ENCODE measurements at regions not wholly inside any gene's neighbourhood (a gene's known extent, or its start where the extent isn't known, plus 50 kb on each side); places are given as distances from the start of the nearest gene placed in this dataset.

DNA sequence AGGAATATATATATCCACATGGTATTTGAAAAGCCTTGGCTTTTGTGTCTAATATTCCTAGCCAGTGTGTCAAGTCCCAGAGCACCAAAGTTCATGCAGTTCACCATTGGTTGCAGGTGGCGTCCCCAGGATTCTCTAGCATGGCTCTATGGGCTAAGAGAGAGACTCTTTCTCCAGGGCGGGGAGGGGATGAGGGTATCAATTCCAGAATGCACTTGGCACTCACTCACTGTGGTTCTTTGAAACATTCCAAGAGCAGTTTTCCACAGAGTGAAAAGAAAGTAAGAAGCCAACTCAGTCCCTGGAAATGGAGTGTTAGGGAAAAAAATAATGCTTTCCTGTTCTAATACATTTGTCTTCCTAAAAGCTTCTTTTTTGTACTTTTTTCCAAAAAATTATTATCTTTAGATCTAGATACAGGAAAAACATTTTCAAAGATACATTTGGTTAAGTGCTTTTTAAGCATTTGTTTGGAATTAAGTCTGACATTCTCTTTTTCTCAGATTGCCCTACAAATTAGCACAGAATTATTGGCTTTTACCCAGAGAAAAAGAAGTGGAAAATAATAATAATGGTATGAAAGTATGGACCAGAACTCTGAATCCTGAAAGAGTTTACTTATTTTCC, 239.9 kb downstream of the PAX3 start:
- no peak for DNase-seq

DNA sequence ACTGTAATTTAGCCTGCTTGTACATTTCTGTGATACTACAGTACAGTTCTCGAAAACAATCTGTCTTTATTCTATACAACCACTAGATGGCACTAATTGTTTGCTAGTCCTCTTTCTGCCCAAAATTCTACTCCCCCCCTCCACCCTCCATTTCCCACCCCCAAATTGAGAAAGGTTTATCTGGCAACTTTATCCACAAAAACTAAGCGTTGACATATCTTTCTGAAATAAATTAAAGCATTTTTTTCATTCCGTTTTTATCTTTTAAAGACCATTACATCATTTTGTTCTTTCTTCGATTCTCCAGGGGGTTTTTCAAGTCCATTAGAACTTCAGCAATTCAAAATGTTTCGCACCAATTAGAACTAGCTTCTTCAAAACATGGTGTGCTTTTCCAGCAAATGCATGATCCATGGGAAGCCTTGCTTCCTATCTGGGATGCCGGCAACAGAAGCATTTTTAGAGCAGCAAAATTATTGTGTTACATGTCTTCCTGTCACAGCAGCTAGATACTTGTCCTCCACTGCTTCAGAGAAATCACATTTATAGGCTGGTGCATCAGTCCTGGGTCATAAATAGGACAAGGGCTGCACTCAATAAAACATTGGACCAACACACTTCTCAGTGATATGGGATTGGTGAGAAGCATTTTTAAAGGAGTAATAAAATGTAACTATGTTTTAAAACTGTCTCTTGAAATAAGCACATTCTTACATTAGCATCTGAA, 241.3 kb downstream of the PAX3 start:
- DNase-seq = peak; percentile 41

DNA sequence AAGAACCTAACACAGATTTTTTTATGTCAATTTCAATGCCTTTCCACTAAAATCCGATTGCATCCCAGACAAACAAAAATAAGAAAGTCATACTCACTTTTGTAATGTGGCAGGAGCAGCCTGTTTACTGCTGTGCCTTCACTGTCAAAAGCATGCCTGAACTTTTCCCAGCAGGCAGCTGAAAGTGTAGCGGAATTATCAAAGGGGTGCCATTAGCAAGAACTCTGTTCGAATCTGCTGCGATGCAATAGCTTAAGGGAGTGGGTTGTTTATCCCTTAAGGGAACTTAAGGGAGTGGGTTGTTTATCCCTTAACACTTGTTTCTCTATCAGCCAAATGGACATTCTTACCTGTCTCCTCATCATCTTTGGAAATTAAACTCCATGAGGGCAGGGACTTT, 243.5 kb downstream of the PAX3 start:
- DNase-seq = no peak

DNA sequence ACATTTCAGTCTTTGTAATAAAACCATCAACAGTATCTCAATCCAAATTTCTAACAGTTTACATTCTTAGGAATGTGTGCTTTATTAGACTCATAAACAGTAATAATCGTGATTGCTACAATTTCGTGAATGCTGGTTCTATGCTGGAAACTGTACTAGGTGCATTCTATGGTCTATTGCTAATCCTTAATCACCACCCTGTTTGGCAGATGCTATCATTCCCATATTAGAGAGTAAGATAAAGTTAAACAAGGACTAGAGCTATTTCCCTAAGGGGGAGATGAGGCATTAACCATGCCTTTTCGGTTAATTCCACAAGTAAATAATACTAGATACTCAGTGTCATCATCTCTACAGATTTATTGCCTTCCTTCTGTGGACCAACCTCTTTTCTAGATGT, 244.0 kb downstream of the PAX3 start:
- peak; percentile 9 for DNase-seq

DNA sequence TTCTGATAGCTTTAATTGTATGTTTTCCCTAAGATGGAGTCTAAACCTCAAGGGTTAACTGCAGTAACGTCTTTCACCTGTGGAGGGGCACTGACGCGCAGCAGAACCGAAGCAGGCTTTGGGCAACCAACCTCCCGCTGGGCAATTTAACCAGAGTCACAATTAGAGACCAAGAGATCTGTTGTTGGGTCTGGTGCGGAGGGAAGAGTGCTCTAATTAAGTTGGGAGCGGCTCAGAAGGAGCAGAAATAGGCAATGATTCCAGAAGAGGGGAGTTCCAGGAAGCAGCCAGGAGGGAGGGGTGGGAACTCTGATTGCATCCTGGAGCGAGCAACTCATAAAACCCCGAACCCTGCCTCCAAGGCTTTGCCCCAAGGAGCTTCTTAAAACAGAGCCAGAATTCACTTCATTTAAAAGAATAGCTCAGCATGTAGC, 245.8 kb downstream of the PAX3 start:
- DNase-seq = no peak

DNA sequence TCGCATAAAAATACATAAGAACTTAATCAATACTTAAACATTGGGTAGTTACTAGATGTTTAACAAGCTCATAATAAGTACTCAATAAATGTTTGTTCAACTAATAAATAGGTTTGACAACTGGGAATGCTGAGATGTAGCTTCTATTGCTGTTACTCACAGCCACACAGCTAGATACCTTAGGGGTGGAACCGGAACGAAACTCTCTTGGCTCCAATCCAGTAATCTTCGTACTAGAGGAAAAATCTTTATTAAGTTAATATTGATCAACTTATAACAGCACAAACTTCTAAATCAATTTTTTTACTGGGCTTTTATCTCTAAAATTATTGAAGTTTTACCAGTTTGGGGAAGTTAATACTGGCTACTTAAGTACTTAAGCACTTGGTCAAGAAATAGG, 247.8 kb downstream of the PAX3 start:
- no peak for DNase-seq

DNA sequence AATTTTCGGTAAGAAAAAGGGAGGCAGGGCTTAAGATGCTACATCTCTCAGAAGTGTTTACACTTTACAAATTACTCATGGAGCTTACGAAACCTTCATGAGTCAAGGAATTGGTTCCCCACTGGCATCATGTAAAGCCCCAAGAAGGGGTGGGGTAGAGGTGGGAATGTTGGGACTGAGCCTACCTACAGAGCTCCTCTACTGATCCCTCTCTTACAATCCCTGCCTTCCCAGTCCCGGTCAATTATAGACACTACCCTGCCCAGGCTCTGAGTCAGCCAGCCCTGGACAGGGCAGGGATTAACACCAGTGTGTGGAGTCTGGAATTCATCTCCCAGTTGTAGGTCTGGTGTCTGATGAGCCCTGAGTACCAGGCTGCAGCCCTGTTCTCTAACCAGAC, 248.9 kb downstream of the PAX3 start:
- DNase-seq = peak; percentile 57

DNA sequence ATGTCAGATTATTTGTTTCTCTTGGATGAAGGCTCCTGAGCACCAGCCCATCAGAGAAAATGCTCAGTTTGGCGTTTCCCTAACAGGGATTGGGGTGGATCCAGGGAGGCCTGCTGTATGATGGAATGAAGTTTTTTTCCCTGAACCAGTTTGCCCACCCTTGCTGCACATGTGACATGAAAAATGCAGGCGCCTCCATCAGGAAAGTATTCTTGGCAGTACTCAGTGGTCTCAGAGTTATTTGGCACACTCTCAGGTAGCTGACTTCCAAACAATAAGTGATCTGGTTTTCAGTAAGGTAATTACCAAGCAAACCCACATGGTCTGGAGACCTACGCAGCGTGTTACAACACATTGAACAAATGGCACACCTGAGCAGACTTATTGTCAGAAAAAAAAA, 254.9 kb downstream of the PAX3 start:
- DNase-seq = no peak

DNA sequence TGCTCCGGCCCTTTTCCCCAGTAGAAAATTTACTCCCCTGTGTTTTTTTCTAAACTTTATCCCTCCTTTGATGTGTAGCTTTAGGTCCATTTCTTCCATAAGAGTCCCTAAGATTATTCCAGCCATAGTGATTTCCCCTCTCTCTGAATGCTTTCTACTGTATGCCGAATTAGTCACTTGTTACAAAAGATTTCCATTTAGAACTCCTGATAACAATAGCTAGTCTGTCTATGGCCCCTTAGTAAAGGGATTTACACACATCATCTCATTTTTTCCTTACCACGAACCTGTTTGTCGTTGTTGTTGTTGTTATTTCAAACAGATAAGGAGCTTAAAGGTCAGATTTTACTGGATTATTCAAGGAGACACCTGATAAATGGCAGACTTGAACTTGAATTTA, 256.1 kb downstream of the PAX3 start:
- DNase-seq = no peak

DNA sequence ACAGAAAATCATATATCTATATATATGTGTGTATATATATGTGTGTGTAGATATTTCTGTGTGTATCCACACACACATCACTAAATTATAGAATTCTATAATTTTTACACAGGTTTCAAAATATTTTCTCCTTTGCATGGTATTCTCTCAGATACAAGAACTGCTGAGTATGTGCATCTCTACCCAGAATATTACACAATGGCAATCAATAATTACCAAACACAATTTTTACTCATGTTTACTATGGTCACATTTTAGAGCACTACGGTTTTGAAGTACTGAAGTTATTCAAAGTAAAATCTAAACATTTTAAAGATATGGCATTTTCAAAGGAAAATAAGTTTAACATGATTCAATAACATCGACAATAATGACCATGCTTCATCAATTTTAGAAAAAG, 258.5 kb downstream of the PAX3 start:
- no peak for DNase-seq

DNA sequence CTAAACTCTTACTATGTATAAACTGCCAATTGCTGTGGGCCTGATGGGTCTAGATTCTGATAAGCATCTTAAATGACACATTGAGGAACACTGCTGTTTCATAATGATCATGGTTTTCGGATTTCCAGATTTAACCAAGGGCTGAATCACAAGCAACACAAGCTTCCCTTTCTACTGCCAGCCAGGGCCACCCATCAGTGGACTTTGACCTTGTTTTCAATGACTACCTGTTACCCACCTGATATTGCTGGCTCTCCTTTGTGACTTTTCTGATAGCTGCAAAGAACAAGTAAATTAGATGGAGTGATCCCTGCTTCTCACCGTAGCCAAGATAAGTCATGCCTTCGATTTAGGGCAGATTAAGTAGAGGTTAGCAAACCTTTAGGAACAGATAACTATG, 259.0 kb downstream of the PAX3 start:
- no peak for DNase-seq

DNA sequence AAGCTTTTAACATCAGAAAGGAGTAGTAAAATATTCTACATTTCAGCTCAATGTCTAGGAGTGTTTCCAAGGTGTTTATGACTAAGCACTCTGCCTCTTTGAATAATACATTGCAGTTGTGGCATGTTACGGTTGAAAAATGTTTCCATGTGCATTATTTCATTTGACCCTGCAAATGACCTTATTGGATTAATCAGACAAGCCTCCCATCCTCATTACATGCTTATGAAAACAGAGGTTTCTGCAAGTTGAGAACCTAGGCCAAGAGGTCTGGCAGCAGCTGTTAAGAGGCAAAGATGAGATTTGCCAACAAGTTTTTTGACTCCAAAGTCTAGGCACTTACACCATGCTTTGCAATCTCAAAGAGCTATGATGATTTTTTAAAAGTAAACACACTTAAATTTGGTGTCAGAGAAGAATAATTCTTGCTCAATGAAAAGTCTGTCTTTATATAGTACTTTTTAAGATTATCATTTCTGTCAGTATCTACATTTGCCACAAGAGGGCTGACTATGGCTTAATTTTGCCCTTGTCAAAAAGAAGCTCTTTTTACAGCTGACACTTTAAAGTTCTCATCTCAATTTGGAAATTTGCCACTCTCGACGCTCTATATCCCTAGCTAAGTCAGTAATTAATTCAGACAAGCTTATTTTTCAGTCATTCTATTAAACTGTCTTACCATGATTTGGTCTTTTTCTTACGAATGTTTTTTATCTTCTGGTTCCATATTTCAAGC, 260.6 kb downstream of the PAX3 start:
- peak; percentile 74 for DNase-seq

DNA sequence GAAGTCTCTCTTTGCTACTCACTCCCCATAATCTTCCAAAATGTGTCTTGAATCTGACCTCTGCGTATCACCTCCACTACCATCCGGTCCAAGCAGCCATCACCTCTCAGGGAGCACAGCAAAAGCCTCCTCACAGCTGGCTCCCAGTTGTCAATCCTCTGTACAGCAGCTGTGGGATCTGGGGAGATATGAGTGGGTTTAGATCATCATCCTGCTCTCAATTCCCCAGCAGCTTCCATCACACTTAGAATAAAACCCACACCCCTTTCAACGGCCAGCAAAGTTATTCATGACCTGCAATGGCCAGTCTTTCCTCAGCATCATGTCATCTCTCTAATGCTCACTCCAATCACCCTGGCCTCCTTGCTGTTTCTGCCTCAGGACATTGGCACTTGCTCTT, 261.6 kb downstream of the PAX3 start:
- no peak for DNase-seq

DNA sequence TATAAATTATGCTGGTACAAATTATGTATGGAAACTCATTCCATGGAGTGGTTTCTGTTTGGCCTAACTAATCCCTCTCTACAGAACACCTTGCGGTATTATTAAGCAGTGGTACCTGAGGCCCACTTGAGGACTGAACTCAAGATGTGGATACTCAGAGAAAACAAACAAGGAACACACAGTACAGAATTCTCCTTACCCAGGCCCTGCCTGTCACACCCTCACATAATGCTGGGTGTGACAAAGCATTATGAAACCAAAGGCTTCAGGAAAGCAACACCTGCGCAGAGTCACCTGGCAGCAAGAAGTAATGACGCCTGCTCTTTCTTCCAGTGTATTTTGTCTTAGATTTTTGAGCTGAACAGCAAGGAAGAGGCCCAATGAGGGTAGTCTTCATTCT, 264.7 kb downstream of the PAX3 start:
- DNase-seq = no peak

DNA sequence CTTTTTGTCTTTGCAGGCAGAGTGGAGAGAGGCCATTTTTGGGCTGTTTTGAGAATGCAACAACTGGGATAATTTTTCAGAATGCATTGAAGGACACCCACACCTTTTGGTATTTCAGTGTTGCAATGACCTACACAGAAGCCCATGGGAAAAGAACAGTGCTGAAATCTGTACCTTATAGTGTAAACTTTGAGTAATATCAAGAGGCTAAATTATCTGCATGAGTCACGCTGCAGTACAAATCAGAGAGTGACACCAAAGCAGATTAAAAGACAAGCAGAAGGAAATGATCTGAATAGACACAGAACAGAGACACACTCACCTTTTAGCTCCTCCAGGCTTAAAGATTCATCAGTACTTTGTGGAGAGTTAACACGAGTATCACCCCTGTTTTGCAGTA, 265.3 kb downstream of the PAX3 start:
- peak; percentile 59 for DNase-seq

DNA sequence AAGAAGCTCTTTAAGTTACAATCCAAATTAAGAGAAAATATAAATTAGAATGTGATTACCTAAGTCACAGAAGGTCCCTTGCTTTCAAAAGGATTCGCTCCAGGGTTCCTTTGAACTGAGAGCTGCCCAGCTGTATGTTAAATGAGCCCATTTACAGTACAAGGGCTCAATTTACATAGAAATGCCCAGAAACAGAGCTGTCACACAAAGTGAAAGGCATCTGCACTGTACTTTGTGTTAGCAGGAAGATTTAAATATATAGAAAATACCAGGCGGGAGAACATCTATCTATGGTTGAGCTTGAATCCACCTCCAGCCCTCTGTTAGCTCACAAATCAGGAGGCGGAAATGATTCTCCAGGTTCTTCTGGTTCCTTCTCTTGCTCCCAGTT, 272.9 kb downstream of the PAX3 start:
- DNase-seq = no peak

DNA sequence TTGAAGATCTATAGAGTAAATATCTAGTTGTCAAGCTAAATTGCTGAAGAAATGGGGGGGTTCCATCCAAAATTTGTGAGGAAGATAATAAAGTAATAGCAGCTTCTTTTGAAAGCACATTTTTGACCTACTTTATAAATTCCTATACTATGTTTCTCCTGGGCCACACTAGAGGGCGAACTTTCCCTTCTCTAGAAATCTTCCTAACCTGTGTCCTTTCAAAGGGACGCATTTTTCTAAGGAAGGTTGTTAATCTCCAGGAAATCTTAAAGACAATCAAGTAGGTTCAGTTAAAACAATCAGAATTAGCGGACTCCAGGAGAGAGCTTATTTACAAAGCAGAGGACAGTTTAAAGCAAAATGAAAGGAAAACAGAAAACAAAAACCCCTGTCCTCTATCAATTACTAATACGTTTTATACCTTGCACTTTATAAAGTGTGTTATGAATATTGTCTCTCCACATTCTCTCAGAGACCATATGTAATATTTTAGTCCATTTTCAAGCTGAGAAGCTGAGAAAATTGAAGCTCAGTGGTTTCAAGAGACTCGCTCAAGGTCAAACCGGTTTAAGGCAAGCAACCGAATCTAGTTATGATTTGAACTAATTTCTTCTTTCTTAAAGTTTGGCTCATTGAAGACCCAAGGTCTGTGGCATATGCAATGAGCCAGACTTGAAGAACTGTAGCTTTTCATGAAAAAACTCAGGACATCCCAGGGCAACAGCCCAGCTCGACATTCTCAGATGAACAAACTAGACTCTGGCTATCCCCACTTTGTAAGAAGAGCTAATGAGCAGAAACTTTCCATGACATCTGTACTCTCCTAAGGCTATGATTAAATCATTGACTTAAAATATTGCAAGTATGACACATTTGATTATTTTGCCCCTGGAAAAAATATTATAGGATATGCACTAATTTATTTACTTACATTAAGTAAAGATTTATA, 273.6 kb downstream of the PAX3 start:
- peak; percentile 47 for DNase-seq

DNA sequence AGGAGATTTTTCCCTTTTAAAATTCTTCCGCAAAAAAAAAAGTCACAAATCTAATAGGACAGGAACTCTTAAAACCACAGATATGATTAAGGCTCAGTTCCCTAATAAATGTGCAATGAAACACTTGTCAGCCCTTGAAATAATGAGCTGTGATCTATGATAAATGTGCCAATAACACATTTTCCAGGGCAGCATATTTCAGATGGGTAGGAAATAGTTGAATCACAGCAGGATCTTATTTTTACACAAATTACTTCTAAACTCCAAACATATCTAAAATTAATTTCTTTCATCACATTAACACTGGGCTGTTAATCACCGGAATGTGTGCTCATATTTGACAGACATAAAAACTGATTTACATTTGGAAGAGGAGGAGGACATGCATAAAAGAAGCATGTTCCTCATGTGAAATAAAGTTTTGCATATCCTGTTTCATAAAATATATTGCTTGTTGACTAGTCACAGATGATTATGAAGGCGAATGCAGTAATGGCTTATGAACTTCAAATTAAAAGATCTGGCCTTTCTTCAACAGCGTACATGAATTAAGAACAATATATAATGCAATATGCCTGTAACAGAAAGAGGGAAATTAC, 281.4 kb downstream of the PAX3 start:
- DNase-seq = no peak

DNA sequence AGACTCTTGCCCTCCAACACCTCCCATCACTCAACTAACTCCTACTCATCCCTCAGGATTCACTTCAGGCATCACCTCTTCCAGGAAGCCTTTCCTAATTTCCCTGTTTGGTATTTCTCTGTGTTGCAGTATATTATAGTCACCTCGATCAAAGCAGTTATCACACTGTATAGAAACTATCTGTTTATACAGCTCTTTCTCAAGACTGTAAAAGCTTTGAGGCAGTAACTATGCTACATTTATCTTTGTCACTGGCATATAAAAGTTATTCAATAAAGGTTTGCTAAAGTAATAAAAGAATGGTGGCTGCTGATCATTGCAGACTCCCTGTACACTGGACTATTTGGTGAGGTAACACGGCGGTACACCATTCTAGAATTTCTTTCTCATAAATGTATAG, 284.9 kb downstream of the PAX3 start:
- no peak for DNase-seq

DNA sequence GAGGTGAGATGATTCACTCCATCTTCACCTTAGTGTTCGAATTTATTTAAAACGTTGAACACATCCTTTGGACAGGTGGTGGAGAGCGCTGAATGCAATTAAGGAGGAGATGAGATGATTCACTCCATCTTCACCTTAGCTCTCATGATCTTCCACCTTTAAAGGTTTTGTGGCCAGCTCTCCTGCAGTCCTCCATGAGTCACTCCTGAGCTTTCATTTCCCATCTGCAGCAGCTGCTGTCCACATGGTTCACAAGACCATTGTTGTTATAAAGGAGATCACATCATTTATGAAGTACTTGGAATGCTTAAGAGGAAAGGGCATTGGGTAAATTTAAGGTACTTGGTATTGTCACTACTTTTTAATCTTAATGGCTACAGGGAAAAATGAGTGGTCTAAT, 298.5 kb downstream of the PAX3 start:
- DNase-seq = peak; percentile 96

DNA sequence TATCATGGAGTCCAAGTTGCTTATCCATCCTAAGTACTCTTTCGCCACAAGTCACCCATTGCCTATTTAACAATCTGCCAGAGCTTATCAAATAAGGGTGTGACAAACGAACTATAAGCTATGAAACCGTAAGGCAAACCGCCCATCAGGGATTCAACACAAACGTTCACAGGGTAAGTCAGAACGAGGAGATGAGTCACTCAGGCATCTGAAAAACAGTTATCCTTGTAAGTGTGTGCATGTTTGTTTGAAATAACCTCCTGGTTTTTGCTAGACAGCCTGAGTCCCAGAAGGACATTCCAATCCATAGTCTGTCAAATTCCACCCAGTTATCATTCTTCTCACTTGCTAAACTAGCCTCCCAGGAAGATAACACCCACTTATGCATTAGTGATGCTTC, 299.1 kb downstream of the PAX3 start:
- peak; percentile 97 for DNase-seq

DNA sequence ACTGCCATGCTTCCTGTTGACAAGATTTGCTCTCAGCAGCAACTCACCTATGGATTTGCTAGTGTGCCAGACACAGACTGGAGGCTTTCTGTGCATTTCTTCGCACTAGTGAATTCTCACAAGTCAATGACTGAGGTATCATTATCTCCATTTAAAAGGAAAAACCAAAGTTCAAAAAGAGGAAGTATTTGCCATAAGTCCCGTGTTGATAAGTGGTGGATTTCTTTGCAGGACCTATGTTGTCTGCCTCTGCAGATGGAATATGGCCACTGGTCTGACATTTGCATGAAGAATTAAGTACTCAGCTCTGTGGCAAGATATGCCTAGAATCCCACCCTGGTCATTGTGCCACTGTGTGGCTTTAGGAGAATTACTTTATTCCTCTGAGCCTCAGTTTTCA, 299.6 kb downstream of the PAX3 start:
- DNase-seq = no peak

DNA sequence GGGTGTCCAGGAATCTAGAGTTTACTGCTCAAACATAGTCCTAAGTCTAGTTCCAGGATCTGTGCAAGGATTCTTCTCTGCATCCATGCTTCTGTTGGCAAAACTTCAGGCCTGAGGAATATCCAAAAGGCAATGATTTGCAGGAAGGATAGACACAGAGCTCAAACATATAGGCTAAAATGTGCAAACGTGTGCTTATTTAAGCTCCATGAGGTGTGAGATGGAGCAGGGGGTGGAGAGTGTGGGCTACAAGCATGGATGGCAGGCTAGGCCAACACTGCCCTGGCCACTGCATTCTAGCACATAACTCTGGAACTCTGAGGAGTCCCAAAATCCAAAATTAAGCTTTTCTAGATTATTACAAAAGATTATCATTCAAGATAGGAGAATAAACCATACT, 301.1 kb downstream of the PAX3 start:
- DNase-seq = no peak

Measured in HCEC 1CT (cell line).